ENCODE measurements at regions not wholly inside any gene's neighbourhood (a gene's known extent, or its start where the extent isn't known, plus 50 kb on each side); places are given as distances from the start of the nearest gene placed in this dataset.

DNA sequence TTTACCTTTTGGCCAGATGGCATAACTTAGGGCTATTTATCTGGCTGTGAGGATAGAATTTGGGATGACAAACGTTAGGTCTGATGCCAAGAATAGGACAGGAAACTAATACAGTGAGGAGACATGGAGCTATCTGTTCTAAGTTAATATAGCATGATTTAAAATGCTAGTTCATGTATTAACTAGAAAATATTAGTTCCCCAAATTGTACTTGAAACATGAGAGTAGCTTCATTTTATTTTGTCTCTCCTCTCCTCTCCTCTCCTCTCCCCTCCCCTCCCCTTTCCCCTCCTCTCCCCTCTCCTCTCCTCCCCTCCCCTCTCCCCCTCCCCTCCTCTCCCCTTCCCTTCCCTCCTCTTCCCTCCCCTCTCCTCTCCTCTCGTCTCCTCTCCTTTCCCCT, 101.1 kb upstream of the MYO16 start:
- DNase-seq (ENCODE audit: low spot score), result no peak

DNA sequence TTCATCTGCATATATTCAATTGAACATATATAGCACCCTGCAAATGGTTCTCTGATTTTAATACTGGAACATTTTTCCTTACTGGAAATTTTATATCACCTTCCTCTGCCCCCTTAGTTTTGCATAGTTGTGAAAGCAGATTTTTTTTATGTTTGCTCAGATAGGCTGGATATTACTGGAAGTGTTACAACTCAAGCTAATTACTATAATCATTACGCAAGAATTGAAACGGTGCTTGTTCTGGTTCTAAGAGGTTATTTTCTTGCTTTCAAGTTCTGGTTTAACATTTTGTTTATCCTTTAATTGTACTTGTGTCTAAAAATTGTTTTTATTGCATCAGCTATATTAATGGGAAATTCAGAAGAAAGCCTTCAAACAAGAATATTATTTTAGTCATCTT, 95.6 kb upstream of the MYO16 start:
- DNase-seq (ENCODE audit: low spot score), result no peak

DNA sequence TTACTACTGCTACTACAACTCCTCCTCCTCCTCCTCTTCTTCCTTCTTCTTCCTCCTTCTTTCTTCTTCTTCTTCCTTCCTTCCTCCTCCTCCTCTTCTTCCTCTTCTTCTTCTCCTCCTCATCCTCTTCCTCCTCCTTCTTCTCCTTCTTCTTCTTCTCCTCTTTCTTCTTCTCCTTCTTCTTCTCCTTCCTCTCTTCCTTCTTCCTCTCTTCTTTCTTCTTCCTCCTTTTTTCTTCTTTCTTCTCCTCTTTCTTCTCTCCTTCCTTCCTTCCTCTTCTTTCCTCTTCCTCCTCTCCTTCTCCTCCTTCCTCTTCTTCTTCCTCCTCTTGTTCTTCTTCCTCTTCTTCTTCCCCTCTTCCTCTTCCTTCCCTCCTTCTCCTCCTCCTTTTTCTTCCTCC, 94.7 kb upstream of the MYO16 start:
- no peak for DNase-seq (ENCODE audit: low spot score)

DNA sequence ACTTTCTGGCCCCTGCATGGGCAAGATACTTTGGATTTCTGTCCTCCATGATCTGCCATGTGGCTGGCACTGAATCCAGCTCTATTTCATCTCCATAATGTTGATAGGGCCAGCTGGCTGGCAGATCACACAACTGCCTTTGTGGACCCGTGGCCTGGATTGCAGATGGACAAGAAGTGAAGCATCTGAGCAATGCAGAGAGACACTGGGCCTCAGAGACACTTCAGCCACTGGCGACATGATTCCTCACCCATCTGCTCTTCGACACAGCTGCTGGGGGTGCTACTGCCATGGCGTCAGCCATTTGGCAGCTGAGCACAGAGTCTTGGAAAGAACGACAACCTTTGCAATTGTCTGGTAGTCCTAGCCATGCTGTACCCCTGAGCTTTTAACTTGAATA, 79.5 kb upstream of the MYO16 start:
- DNase-seq (ENCODE audit: low spot score), result peak; percentile 3

DNA sequence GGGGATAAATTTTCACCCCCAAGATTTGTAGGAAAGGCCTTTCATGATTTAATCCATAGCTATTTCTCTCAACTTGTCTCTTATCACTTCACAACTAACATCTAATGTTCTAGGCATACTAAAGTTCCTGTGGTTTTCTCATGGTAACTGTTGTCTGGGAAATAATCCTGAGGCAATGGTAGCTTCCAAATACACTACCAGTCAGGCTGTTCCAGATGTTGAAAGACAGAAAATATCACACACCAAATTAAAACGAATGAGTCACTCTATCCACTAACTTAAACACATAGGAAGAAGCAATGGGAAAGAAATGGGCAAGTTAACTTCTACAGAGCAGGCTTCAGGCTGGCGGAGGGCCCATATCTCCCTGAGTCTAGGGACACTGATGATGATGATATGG, 77.7 kb upstream of the MYO16 start:
- no peak for DNase-seq (ENCODE audit: low spot score)

DNA sequence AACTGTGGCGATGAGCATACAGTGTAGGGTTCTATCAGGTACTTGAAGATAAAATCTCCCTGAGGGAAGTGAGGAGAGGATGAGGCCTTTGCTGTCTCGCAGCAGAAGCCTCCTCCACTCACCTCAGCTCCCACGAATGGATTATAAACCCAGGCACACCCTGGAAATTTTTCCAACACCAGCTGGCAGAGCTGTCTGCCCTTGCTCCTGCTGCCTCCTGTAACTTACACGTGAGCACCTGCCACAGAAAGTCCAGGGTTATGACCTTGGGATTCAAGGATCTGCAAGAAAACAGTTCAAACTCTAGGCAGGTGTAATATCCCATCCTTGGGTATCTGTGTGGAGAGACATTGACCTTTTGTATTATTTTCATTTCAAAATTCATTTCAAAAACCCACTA, 70.9 kb upstream of the MYO16 start:
- no peak for DNase-seq (ENCODE audit: low spot score)

DNA sequence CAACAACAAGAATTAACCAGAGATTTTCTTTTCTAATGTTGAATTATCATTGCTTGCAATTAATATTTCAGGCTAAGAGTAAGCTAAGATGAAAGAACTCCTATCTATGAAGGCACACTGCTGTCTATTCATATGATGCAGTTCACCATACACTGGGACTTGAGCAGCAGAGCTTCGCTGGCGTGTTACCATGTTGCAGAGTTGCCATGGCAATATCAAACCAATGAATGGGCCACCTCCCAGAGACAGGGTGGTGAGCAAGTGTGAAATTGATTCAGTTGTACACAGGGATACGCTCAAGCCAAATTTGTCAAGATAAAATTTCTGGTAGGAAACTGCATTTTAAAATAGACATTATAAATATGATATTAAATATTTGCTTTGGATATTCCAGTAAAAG, 69.3 kb upstream of the MYO16 start:
- DNase-seq (ENCODE audit: low spot score), result no peak

DNA sequence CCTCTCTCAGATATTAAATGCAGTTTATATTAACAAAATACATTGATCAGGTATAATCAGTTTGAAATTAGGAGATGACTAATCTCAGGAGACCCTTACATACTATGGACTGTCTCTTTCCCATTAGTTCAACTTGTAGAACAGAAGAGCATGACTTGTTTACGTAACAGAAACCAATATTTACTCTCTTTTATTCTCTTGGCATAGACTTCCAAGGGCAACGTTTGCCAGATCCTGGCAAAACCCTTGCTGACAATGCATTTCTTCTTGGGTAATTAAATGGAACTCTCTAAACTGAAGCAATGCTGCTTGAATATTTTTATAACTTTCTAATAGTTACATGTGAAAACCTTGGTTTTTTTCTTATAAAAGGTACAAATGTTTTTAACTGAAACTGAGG, 68.3 kb upstream of the MYO16 start:
- DNase-seq (ENCODE audit: low spot score), result no peak

DNA sequence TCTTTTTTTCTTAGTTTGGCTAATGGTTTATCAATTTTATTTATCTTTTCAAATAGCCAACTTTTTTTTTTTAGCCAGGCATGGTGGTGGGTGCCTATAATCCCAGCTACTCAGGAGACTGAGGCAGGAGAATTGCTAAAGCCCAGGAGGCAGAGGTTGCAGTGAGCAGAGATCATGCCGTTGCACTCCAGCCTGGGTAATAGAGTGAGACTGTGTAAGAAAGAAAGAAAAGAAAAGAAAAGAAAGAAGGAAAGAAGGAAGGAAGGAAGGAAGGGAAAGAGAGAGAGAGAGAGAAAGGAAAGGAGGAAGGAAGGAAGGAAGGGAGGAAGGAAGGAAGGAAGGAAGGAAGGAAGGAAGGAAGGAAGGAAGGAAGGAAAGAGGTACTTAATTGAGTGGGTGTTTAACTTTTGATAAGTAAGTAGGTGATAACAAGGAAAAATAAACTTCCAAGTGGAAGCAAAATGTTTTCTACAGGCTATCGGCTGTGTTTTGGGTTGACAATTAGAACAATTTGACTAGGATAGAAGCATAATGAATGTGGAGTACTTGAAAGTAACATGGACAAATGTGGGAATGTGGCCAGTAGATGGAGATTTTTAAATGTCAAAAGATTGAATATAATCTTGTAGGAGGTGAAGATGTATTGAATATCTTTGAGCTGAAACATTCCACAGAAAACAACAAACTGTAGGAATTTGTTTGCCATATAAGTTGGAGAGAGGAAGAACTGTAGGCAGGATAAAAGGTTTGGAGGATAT, 62.8 kb upstream of the MYO16 start:
- no peak for DNase-seq (ENCODE audit: low spot score)

DNA sequence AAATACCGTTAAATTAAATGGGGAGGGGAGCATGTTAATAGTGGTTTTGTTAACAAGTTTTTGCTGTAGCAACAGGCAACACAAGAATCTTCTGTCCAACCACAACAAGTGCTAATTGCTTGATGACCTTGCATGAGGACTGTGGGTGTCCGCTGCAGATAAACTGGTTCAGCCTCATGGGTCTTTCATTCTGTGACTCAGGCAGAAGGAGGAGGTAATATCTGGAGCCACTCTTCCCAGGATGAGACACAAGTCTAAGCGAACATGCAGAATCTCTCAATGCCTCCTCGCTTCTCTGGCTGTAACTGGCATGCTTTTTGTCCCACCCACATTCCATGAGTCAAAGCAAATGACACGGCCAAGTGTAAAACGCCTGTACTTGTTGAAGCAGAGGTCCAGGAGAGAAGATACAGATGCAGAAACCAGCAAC, 56.6 kb upstream of the MYO16 start:
- no peak for DNase-seq (ENCODE audit: low spot score)

DNA sequence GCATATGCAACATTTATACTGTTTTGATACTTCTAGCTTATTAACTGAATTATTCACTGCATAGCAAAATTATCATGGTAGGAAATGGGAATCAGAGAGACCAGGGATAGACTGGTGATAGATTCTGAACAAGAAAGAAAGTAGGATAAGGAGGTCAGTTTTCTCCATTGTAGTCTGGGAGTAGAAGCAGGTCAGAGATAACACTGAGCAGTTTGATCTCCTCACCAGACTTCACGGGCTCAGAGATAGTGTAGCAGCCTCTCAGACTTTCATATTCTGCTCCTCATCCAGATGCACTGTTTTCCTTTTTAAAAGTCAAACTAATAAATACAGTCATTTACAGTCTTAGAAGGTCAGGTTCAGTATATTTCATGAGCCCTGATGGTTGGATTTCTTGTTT, 56.0 kb upstream of the MYO16 start:
- DNase-seq (ENCODE audit: low spot score), result no peak

DNA sequence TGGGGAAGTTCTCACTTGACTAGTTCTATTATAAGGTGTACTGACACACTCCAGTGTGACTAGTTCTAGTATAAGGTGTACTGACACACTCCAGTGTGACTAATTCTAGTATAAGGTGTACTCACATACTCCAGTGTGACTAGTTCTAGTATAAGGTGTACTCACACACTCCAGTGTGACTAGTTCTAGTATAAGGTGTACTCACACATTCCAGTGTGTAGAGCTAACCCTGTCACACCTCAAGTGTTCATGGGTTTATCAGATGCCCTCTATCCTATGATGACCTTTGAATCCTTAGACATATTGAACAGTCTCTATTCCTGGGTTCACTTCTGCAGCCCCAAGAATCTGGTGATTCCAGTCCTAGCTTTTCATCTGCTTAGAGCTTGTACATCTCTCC, 54.6 kb upstream of the MYO16 start:
- no peak for DNase-seq (ENCODE audit: low spot score)

DNA sequence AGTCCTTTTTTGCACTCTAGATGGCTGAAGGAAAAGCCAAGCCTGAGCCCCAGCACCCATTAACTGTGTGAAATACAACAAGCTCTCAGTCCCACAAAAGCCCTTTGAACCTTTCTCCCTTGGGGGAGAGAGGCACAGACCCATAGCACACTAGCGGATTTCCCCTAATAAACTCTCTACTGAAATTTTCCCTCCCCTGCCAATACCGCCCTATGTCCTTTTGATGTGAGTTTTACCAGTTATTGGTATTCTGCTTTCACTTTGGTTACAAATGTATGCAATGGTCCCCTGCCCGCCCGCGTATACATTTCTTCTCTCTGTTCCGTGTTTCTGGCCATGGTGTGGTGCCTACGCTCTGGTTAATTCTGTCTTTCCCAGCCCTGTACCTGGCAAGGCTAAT, 54.0 kb upstream of the MYO16 start:
- DNase-seq (ENCODE audit: low spot score), result no peak

Measured in putamen (tissue), 1 donor.